H9 (cell line): ENCODE measurements at regions not wholly inside any gene's neighbourhood (a gene's known extent, or its start where the extent isn't known, plus 50 kb on each side); places are given as distances from the start of the nearest gene placed in this dataset.

Experiments
- DNase-seq: peaks from one replicate; pipeline ENCODE4 v3.0.0-alpha.2; 2017
- H2AFZ ChIP-seq: one replicate; pipeline ENCODE4 v1.6.1; 2013; ENCODE audit warnings: mild to moderate bottlenecking, low read length, control low read depth, moderate library complexity
- H2AK5ac ChIP-seq: 2 replicates; pipeline ENCODE4 v1.6.1; 2013; ENCODE audit warnings: low read length, control low read depth, mixed read lengths; ENCODE audit not compliant: insufficient read length
- H2BK120ac ChIP-seq: one replicate; pipeline ENCODE4 v1.6.1; 2013; ENCODE audit warnings: low read depth, mild to moderate bottlenecking, low read length, control low read depth, inconsistent platforms; ENCODE audit not compliant: poor library complexity, severe bottlenecking
- H2BK12ac ChIP-seq: 2 replicates; pipeline ENCODE4 v1.6.1; 2013; ENCODE audit warnings: low read length, control low read depth, mixed read lengths, low read depth; ENCODE audit not compliant: insufficient read length
- H2BK15ac ChIP-seq: 2 replicates; pipeline ENCODE4 v1.6.1; 2013; ENCODE audit warnings: low read depth, low read length, control low read depth
- H2BK20ac ChIP-seq: one replicate; pipeline ENCODE4 v1.6.1; 2013; ENCODE audit warnings: low read depth, mild to moderate bottlenecking, low read length, control low read depth, inconsistent platforms; ENCODE audit not compliant: poor library complexity, severe bottlenecking
- H2BK5ac ChIP-seq: 2 replicates; pipeline ENCODE4 v1.6.1; 2013; ENCODE audit warnings: low read length, control low read depth, mixed read lengths; ENCODE audit not compliant: insufficient read length
- H3K14ac ChIP-seq: 2 replicates; pipeline ENCODE4 v1.6.1; 2013; ENCODE audit warnings: low read length, control low read depth; ENCODE audit not compliant: insufficient read depth
- H3K18ac ChIP-seq: 2 replicates; pipeline ENCODE4 v1.6.1; 2013; ENCODE audit warnings: low read depth, mild to moderate bottlenecking, mixed read lengths, low read length, control low read depth; ENCODE audit not compliant: insufficient read length
- H3K23ac ChIP-seq: 2 replicates; pipeline ENCODE4 v1.6.1; 2013; ENCODE audit warnings: low read length, control low read depth, mixed read lengths, low read depth; ENCODE audit not compliant: insufficient read length
- H3K23me2 ChIP-seq: 2 replicates; pipeline ENCODE4 v1.6.1; 2013; ENCODE audit warnings: low read depth, mild to moderate bottlenecking, mixed read lengths, low read length, control low read depth; ENCODE audit not compliant: insufficient read length, poor library complexity, severe bottlenecking
- H3K27ac ChIP-seq: 2 replicates; pipeline ENCODE4 v1.5.1; 2013; ENCODE audit warnings: low read length, control low read depth, mixed read lengths, low read depth; ENCODE audit not compliant: insufficient read length
- H3K27me3 ChIP-seq: 2 replicates; pipeline ENCODE4 v1.6.1; 2013; ENCODE audit warnings: low read length, control low read depth, inconsistent platforms; ENCODE audit not compliant: insufficient read depth
- H3K4ac ChIP-seq: 2 replicates; pipeline ENCODE4 v1.6.1; 2013; ENCODE audit warnings: low read depth, mild to moderate bottlenecking, control low read depth, inconsistent platforms, low read length, moderate library complexity
- H3K4me1 ChIP-seq: 2 replicates; pipeline ENCODE4 v1.6.1; 2013; ENCODE audit warnings: low read length, control low read depth, inconsistent platforms; ENCODE audit not compliant: insufficient read depth
- H3K4me2 ChIP-seq: 2 replicates; pipeline ENCODE4 v1.6.1; 2013; ENCODE audit warnings: low read length, control low read depth, mixed read lengths; ENCODE audit not compliant: insufficient read length, insufficient read depth
- H3K56ac ChIP-seq: 2 replicates; pipeline ENCODE4 v1.6.1; 2013; ENCODE audit warnings: low read depth, mild to moderate bottlenecking, mixed read lengths, low read length, control low read depth; ENCODE audit not compliant: insufficient read length
- H3K79me1 ChIP-seq: 2 replicates; pipeline ENCODE4 v1.6.1; 2013; ENCODE audit warnings: low read depth, mild to moderate bottlenecking, moderate library complexity, low read length, control low read depth, inconsistent platforms; ENCODE audit not compliant: insufficient read depth, poor library complexity, severe bottlenecking
- H3K79me2 ChIP-seq: 2 replicates; pipeline ENCODE4 v1.6.1; 2013; ENCODE audit warnings: low read length, control low read depth, inconsistent platforms; ENCODE audit not compliant: insufficient read depth
- H3K9ac ChIP-seq: 2 replicates; pipeline ENCODE4 v1.6.1; 2013; ENCODE audit warnings: low read length, control low read depth, mixed read lengths; ENCODE audit not compliant: insufficient read length; ENCODE audit errors: extremely low read depth
- H3K9me3 ChIP-seq: one replicate; pipeline ENCODE4 v1.6.1; 2013; ENCODE audit warnings: low read depth, low read length, inconsistent platforms; ENCODE audit not compliant: control insufficient read depth
- H3T11ph ChIP-seq: one replicate; pipeline ENCODE4 v1.6.1; 2013; ENCODE audit warnings: mild to moderate bottlenecking, low read length, control low read depth, inconsistent platforms
- H4K20me1 ChIP-seq: one replicate; pipeline ENCODE4 v1.6.1; 2013; ENCODE audit not compliant: control insufficient read depth, insufficient read length, insufficient read depth
- H4K5ac ChIP-seq: 2 replicates; pipeline ENCODE4 v1.6.1; 2013; ENCODE audit warnings: low read depth, mild to moderate bottlenecking, mixed read lengths, low read length, control low read depth; ENCODE audit not compliant: insufficient read length
- H4K8ac ChIP-seq: replicated peaks from 2 replicates; pipeline ENCODE4 v1.6.1; 2013; ENCODE audit warnings: low read length, control low read depth, mixed read lengths, low read depth; ENCODE audit not compliant: insufficient read length
- H4K91ac ChIP-seq: 2 replicates; pipeline ENCODE4 v1.6.1; 2013; ENCODE audit warnings: low read depth, mild to moderate bottlenecking, moderate library complexity, mixed read lengths, low read length, control low read depth; ENCODE audit not compliant: insufficient read length
- H3K27ac Mint-ChIP-seq, 3 experiments: 2 replicates in 2 of 3; 3 replicates in 1 of 3; pipeline ENCODE4 v1.8.0; 2020 to 2021; ENCODE audit warnings: mixed read lengths in 3 of 3, mild to moderate bottlenecking in 1 of 3, moderate library complexity in 1 of 3
- H3K27me3 Mint-ChIP-seq: 2 replicates; pipeline ENCODE4 v1.8.0; 2021; ENCODE audit warnings: low read depth, mild to moderate bottlenecking, moderate library complexity, mixed read lengths
- H3K36me3 Mint-ChIP-seq, 3 experiments: 2 replicates in 2 of 3; 3 replicates in 1 of 3; pipeline ENCODE4 v1.8.0; 2020 to 2021; ENCODE audit warnings: low read depth in 3 of 3, mixed read lengths in 3 of 3; ENCODE audit not compliant: insufficient read depth in 1 of 3
- H3K4me1 Mint-ChIP-seq, 2 experiments: 2 replicates each; pipeline ENCODE4 v1.8.0; 2020; ENCODE audit warnings: mixed read lengths in 2 of 2
- H3K4me3 Mint-ChIP-seq, 2 experiments: 2 replicates in 1 of 2; 3 replicates in 1 of 2; pipeline ENCODE4 v1.8.0; 2020 to 2021; ENCODE audit warnings: mild to moderate bottlenecking in 2 of 2, mixed read lengths in 2 of 2, moderate library complexity in 1 of 2
- H3K9me3 Mint-ChIP-seq, 2 experiments: 2 replicates in 1 of 2; 3 replicates in 1 of 2; pipeline ENCODE4 v1.8.0; 2020; ENCODE audit warnings: mild to moderate bottlenecking in 2 of 2, mixed read lengths in 2 of 2, moderate library complexity in 1 of 2
- WGBS: extraction: QIAGEN DNeasy Blood & Tissue Kit; methylation state at CpG from one replicate; pipeline ENCODE4 v1.1.7; 2013; ENCODE audit warnings: missing lambda C conversion rate, low lambda C conversion rate, mixed read lengths; ENCODE audit not compliant: insufficient read length; ENCODE audit errors: extremely low coverage; 5-methylcytosine and 5-hydroxymethylcytosine counted together
- TF ChIP-seq, protein P1 (sequence below): fragments of 200-600 bp; sonication (generic); conservative IDR thresholded peaks from 3 replicates; pipeline ENCODE4 v1.8.0; 2021; ENCODE audit warnings: antibody characterized with exemption, mild to moderate bottlenecking

DNA sequence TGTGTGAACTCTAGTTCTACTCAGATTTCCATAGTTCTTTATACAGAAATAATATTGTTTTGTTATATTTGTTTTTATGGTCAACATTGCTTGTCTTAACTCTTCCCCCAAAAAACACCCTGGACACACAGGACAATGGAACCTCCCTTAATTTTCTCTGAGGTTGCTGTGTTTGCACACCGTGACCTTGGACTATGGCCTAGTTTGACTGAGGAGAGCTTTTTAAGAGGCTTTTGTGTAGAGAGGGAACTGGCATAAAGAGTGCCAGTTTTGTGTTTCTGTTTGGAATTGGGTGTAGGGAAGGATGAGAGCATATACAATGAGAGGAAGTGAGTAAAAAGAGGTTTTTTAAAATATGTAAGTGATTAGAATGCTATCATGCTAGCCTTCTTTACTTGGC lies 101.1 kb upstream of the MEF2C start:
- Histone ChIP-seq H3K9ac (no peak overlapping the region), H3K23ac (no peak overlapping the region), H4K8ac (no peak overlapping the region), H3K79me2 (no peaks in the 10 kb centered on the region), H3K27ac (no peak overlapping the region), H4K5ac (no peak overlapping the region), H3K18ac (no peak overlapping the region), H3K4me1 (peaks cover 3% of the 10 kb centered on the region; the same call in 1 of the 2 replicates), H3K23me2 (no peaks in the 10 kb centered on the region), H2AK5ac (no peak overlapping the region), H3K4me2 (no peak overlapping the region), H3K4ac (no peak overlapping the region), H3K56ac (no peak overlapping the region), H2BK12ac (no peak overlapping the region), H2BK5ac (no peak overlapping the region), H2BK120ac (no peak overlapping the region), H2BK20ac (no peak overlapping the region), H4K91ac (no peak overlapping the region), H3K27me3 (no peaks in the 10 kb centered on the region), H4K20me1 (no peaks in the 10 kb centered on the region), H2AFZ (no peak overlapping the region), H3T11ph (no peak overlapping the region), H3K79me1 (no peaks in the 10 kb centered on the region), H3K9me3 (no peaks in the 10 kb centered on the region), H2BK15ac (no peak overlapping the region), H3K14ac (no peak overlapping the region)
- Mint-ChIP-seq H3K4me3 (no peak overlapping the region), H3K9me3 (peaks cover 0 to 3% of the 10 kb centered on the region in 2 experiments; a peak in 2 of 5 replicates), H3K27ac (no peak overlapping the region), H3K4me1 (peaks cover 9 to 15% of the 10 kb centered on the region in 2 experiments), H3K36me3 (peaks cover 0 to 3% (median 0%) of the 10 kb centered on the region in 3 experiments; a peak in 1 of 7 replicates), H3K27me3 (no peaks in the 10 kb centered on the region)
- TF ChIP-seq, protein P1, sequence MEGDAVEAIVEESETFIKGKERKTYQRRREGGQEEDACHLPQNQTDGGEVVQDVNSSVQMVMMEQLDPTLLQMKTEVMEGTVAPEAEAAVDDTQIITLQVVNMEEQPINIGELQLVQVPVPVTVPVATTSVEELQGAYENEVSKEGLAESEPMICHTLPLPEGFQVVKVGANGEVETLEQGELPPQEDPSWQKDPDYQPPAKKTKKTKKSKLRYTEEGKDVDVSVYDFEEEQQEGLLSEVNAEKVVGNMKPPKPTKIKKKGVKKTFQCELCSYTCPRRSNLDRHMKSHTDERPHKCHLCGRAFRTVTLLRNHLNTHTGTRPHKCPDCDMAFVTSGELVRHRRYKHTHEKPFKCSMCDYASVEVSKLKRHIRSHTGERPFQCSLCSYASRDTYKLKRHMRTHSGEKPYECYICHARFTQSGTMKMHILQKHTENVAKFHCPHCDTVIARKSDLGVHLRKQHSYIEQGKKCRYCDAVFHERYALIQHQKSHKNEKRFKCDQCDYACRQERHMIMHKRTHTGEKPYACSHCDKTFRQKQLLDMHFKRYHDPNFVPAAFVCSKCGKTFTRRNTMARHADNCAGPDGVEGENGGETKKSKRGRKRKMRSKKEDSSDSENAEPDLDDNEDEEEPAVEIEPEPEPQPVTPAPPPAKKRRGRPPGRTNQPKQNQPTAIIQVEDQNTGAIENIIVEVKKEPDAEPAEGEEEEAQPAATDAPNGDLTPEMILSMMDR, result no peak
- WGBS, result no CpG with 5 or more reads among the region's 1 CpG
- no peak for DNase-seq
